Retinal pigment epithelial cell (primary cell): ENCODE measurements at regions not wholly inside any gene's neighbourhood (a gene's known extent, or its start where the extent isn't known, plus 50 kb on each side); places are given as distances from the start of the nearest gene placed in this dataset.

ENCODE experiments used
- DNase-seq: peaks from one replicate; pipeline ENCODE4 v3.0.0-alpha.2; 2010; ENCODE audit warnings: low read depth
- H3K4me3 ChIP-seq: 2 replicates; pipeline ENCODE4 v1.5.1; 2011; ENCODE audit warnings: mild to moderate bottlenecking, low read length, control low read depth, moderate library complexity
- TF ChIP-seq, protein P1 (sequence below): conservative IDR thresholded peaks from 2 replicates; pipeline ENCODE4 v1.5.1; 2011; ENCODE audit warnings: low read depth, low read length, control low read depth, inconsistent platforms

DNA sequence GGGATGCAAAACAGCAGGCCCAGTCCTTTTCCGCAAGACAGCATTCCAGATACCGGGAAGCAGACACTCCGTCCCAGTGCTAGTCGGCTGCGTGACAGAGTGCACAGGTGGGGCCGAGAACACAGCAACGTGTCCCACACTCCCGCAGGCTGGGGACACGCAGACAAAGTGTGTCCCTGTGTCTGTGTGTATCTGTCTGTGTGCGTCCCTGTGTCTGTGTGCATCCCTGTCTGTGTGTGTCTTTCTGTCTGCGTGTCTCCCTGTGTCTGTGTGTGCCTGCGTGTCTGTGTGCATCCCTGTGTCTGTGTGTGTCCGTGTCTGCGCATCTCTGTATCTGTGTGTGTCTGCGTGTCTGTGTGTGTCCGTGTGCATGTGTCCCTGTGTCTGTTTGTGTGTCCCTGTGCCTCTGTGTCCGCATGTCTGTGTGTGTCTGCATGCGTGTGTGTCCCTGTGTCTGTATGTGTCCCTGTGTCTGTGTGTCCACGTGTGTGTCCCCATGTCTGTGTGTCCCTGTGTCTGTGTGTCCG lies 137.0 kb downstream of the MRPL36 start:
- TF ChIP-seq, protein P1, sequence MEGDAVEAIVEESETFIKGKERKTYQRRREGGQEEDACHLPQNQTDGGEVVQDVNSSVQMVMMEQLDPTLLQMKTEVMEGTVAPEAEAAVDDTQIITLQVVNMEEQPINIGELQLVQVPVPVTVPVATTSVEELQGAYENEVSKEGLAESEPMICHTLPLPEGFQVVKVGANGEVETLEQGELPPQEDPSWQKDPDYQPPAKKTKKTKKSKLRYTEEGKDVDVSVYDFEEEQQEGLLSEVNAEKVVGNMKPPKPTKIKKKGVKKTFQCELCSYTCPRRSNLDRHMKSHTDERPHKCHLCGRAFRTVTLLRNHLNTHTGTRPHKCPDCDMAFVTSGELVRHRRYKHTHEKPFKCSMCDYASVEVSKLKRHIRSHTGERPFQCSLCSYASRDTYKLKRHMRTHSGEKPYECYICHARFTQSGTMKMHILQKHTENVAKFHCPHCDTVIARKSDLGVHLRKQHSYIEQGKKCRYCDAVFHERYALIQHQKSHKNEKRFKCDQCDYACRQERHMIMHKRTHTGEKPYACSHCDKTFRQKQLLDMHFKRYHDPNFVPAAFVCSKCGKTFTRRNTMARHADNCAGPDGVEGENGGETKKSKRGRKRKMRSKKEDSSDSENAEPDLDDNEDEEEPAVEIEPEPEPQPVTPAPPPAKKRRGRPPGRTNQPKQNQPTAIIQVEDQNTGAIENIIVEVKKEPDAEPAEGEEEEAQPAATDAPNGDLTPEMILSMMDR = no peak

DNA sequence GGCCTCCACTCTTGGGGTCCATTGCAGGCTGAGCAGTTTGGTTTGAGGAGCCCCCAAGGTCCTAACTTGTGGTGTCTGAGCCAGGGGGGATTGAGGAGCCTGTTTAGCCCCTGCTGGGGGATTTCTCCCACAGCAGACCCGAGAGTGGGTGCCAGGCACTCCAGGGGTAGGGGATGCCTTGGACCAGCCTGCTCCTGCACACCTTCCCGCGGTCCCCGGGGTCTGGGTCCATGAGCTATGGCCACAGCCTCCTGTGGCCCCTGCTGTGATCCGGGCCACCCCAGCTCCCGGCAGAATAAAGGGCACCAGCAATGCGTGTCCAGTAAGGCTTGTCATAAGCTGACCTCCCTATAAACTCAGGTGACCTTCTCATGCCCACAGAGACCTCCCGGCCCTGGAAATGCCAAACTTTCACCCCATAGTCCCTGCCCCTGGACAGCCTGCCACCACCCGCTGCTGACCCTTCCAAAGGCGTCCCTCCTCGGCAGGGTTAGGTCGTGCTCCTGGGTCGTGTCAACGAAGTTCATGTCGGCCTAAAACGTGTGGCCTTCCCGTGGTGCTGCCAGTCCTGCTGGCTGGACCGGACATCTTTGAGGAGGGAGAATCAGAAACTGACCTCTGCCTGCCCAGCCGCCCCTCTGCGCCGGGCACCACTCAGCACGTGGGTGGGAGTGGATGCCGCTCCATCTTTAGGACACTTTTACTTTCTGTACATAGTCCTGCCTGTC lies 137.6 kb downstream of the MRPL36 start:
- no peak for DNase-seq
- TF ChIP-seq, protein P1 = no peak
- no peak overlapping the region for H3K4me3 ChIP-seq

More for the DNA sequence above, 137.0 kb downstream of the MRPL36 start:
- H3K4me3 ChIP-seq = no peak overlapping the region
- DNase-seq = no peak

DNA sequence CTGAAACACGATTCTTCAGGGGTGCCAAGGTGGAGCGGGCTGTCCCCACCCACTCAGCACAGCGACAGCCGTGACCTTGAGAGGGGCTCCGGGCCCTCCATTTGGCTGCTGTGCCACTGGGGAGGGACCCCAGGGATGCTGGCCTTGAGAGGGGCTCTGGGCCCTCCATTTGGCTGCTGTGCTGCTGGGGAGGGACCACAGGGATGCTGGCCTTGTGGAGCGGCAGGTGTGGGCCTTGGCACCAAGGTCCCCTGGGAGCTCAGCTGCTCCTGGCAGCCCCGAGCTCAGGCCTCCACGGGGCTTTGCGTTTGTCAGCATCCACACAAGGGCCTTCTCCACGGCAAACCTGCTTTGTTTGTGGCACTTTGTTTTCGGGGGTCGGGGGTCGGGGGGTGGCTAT lies 137.6 kb upstream of the LPCAT1 start:
- no peak for DNase-seq
- TF ChIP-seq, protein P1 = no peak
- H3K4me3 ChIP-seq = no peak overlapping the region

DNA sequence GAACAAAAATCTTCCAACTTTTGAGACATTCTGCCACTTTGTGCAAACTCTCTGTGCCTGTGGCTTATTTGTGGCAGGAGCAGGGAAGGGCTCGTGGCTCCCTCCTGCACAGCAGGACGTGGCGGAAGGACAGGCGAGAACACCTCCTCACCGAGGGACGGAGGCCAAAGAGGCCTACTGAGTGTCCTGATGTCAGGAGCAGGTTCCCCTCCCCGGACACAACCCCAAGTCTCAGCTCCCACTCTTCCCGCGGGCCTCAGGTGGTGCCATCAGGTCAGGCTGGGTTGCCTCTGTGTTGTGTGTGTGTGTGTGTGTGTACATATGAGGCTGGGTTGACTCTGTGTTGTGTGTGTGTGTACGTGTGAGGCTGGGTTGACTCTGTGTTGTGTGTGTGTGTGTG lies 136.8 kb upstream of the LPCAT1 start:
- H3K4me3 ChIP-seq = no peak overlapping the region
- DNase-seq = no peak
- TF ChIP-seq, protein P1 = no peak

DNA sequence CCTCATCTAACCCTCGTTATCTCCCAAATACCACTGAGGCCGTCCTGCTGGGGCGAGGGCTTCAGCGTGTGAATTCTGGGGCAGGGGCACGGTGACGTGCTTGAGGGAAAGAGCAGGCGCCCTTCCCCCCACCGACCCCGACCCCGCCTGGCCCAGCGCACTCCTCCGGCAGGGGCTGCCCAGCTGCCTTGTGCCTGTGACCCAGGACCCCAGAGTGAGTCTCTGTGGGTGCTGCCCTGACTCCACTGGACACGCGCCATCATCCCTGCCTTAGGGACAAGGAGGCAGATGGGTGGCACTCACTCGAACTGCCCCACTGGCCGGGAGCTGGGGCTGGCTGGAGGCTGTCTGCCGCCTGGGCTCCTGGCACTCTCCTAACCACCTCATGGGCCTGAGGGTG lies 136.2 kb upstream of the LPCAT1 start:
- no peak overlapping the region for H3K4me3 ChIP-seq
- TF ChIP-seq, protein P1 = no peak
- no peak for DNase-seq

DNA sequence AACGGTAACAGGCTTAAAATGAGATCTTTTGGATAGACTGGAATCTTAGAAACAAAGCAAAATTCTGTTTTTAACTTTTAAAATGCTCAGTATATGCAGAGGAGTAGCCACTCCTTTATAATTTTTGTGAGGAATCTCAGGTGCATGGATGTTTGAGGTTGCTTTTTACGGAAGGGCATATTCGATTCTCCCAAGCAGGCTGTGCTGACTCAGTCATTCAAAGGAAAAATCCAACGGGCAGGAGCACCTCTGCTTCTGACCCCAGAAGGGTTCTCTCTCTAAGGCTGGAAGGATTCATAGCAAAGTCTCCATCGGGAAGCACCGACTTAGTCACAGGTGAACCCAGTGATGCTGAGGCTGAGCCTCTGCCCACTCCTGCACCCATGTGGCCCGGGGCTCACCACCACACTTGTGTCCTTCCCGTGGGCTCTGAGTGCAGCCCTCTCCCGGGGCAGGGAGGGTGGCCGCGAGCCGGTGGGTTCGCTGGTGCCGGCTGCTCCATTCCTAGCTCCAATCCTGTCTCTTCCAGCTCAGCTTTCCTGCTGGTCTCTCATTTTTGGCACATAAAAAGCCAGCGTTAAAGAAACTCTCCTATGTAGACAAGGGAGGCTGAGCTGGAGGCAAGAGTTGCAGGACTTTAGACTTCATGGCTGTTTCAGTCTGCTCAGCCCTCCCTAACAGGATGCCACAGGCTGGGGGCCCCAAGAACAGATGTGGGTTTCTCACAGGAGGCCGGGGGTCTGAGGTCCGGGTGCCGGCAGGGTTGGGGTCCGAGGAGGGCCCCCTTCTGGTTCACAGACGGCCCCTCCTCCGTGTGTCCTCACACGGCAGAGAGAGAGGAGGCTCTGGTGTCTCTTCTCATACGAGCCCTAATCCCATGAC lies 135.6 kb upstream of the LPCAT1 start:
- TF ChIP-seq, protein P1 = no peak
- H3K4me3 ChIP-seq = no peak overlapping the region
- DNase-seq = no peak
